ENCODE measurements at regions not wholly inside any gene's neighbourhood (a gene's known extent, or its start where the extent isn't known, plus 50 kb on each side); places are given as distances from the start of the nearest gene placed in this dataset.
"Not testable (repeated sequence)": the region's sequence is repeated elsewhere in the genome, so short reads cannot be mapped to it uniquely, and the experiment has no call there.

GRCh38 chr18:60123031-60123430 lies 223.2 kb downstream of the PMAIP1 start:
- DNase-seq = no peak

GRCh38 chr18:60122339-60122738 lies 222.5 kb downstream of the PMAIP1 start:
- DNase-seq = no peak

- no peak for DNase-seq
Observed at GRCh38 chr18:60120231-60120750, 220.5 kb downstream of the PMAIP1 start.

GRCh38 chr18:60117321-60117720 lies 217.5 kb downstream of the PMAIP1 start:
- DNase-seq = no peak

GRCh38 chr18:60113396-60113795 lies 213.6 kb downstream of the PMAIP1 start:
- DNase-seq = no peak

- DNase-seq = no peak
Observed at GRCh38 chr18:60112369-60112768, 212.6 kb downstream of the PMAIP1 start.

- DNase-seq = no peak
Observed at GRCh38 chr18:60111525-60111924, 211.7 kb downstream of the PMAIP1 start.

GRCh38 chr18:60110836-60111235 lies 211.0 kb downstream of the PMAIP1 start:
- no peak for DNase-seq

GRCh38 chr18:60100778-60101177 lies 201.0 kb downstream of the PMAIP1 start:
- DNase-seq = no peak

- no peak for DNase-seq
Observed at GRCh38 chr18:60099709-60100108, 199.9 kb downstream of the PMAIP1 start.

GRCh38 chr18:60096428-60096827 lies 196.6 kb downstream of the PMAIP1 start:
- DNase-seq = no peak

- DNase-seq = no peak
Observed at GRCh38 chr18:60092073-60092472, 192.3 kb downstream of the PMAIP1 start.

- DNase-seq = no peak
Observed at GRCh38 chr18:60090170-60090569, 190.4 kb downstream of the PMAIP1 start.

GRCh38 chr18:60082790-60083189 lies 183.0 kb downstream of the PMAIP1 start:
- no peak for DNase-seq

- DNase-seq = no peak
Observed at GRCh38 chr18:60082282-60082681, 182.5 kb downstream of the PMAIP1 start.

GRCh38 chr18:60075477-60075876 lies 175.7 kb downstream of the PMAIP1 start:
- DNase-seq = no peak

GRCh38 chr18:60070631-60071030 lies 170.8 kb downstream of the PMAIP1 start:
- no peak for DNase-seq

GRCh38 chr18:60069145-60069544 lies 169.3 kb downstream of the PMAIP1 start:
- no peak for DNase-seq

GRCh38 chr18:60067426-60068210 lies 167.8 kb downstream of the PMAIP1 start:
- peak; percentile 8 for DNase-seq

- DNase-seq = no peak
Observed at GRCh38 chr18:60066219-60066975, 166.6 kb downstream of the PMAIP1 start.

GRCh38 chr18:60064271-60064670 lies 164.5 kb downstream of the PMAIP1 start:
- no peak for DNase-seq

GRCh38 chr18:60062831-60063230 lies 163.0 kb downstream of the PMAIP1 start:
- DNase-seq = not testable (repeated sequence)

- no peak for DNase-seq
Observed at GRCh38 chr18:60062396-60062795, 162.6 kb downstream of the PMAIP1 start.

GRCh38 chr18:60060578-60060977 lies 160.8 kb downstream of the PMAIP1 start:
- no peak for DNase-seq
